NB4 (cell line): ENCODE measurements at regions not wholly inside any gene's neighbourhood (a gene's known extent, or its start where the extent isn't known, plus 50 kb on each side); places are given as distances from the start of the nearest gene placed in this dataset.

Experiments
- MYC ChIP-seq: IDR thresholded peaks from 2 replicates; pipeline ENCODE4 v1.6.1; 2011; ENCODE audit warnings: low read depth, low read length
- POLR2A ChIP-seq: IDR thresholded peaks from 2 replicates; pipeline ENCODE4 v1.6.1; 2011; ENCODE audit warnings: mild to moderate bottlenecking; ENCODE audit not compliant: insufficient read length; ENCODE audit errors: extremely low read depth
- TF ChIP-seq, protein P1 (sequence below): IDR thresholded peaks from one replicate; pipeline ENCODE4 v1.5.1; 2012; ENCODE audit warnings: low read depth, low read length

DNA sequence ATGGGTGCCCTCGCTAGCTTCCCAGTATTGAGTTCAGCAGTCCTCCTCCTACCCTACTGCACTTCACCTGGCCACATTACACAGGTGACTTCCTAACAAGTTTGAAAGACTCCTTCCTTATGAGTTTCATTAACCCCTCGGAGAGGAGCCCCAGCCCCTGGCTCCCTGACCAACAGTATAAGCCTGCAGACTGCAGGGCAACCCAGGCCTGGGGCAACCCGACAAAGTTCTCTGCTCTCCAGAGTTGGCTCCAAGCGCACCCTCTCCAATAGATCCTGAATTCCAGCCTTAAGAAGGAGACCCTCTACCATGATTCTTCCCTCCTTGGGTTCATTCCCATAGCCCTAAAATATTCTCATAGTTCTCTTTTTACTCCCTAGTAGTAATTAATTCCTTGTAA is 1162.8 kb upstream of the TMEFF2 start:
- TF ChIP-seq, protein P1, sequence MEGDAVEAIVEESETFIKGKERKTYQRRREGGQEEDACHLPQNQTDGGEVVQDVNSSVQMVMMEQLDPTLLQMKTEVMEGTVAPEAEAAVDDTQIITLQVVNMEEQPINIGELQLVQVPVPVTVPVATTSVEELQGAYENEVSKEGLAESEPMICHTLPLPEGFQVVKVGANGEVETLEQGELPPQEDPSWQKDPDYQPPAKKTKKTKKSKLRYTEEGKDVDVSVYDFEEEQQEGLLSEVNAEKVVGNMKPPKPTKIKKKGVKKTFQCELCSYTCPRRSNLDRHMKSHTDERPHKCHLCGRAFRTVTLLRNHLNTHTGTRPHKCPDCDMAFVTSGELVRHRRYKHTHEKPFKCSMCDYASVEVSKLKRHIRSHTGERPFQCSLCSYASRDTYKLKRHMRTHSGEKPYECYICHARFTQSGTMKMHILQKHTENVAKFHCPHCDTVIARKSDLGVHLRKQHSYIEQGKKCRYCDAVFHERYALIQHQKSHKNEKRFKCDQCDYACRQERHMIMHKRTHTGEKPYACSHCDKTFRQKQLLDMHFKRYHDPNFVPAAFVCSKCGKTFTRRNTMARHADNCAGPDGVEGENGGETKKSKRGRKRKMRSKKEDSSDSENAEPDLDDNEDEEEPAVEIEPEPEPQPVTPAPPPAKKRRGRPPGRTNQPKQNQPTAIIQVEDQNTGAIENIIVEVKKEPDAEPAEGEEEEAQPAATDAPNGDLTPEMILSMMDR, result no peak
- TF ChIP-seq MYC (no peak), POLR2A (no peak)
